ENCODE measurements at regions not wholly inside any gene's neighbourhood (a gene's known extent, or its start where the extent isn't known, plus 50 kb on each side); places are given as distances from the start of the nearest gene placed in this dataset.

DNA sequence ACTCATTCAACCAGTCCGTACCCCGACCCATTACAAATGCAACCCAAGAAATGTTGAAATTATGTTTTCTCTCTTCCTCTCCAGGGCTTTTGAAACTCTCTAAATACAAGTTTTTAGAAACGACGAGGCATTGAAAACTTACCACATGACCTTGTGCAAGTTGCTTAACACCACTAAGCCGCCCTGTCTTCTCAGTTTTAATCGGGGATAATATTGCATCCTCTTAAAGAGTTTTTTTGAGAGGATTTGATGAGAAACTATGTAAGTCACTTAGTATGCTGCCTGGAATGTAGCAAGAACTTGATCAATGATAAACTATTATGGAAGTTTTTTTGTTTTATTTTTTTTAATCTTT, 149.0 kb upstream of the FAM20A start:
- Mint-ChIP-seq H3K9me3 (peaks cover 0 to 5% (median under 1%) of the 10 kb centered on the region in 9 donors), H3K27ac (no peak overlapping the region), H3K4me1 (no peaks in the 10 kb centered on the region), H3K36me3 (peaks cover 0 to 5% (median 0%) of the 10 kb centered on the region in 3 donors), H3K27me3 (peaks cover 6 to 9% (median 7%) of the 10 kb centered on the region in 5 donors), H3K4me3 (no peak overlapping the region)
- no peak for ATAC-seq
- POLR2A ChIA-PET: no interaction called here
- DNase-seq: no peak

DNA sequence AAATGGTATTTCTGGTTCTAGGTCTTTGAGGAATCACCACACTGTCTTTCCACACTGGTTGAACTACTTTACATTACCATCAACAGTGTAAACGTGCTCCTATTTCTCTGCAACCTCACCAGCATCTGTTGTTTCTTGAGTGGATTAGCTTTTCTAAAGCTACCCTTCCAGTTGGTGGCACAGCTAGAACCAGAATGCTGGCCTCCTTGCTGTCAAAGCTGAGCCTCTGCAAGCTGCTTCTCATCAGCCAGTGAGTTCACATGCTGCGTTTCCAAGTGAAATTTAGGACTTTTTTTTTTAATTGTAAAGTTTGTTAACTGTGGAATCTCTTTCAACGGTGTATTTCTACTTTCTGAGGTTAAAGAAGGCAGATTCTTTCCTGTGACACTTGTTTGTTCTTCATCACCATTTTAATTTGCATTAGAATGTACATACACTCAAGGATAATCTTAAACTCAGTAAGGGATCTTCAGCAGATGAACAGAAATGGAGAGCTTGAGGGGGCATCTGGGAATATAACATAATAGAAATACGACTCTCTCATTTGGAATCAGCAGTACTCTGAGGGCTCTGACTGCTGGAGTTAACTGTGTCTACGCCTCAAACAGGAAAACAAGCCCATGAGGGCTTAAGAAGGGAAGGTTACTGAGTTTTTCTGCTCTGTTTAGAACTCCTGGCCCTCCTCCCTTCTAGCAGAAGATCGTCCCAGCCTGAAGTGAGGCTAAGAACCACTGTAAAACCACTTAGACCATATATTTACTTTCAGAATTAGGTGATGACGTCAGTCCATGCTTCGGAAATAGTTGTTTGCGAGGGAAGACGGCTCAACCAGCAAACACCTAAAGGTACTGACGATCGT, 148.4 kb upstream of the FAM20A start:
- Mint-ChIP-seq H3K27me3 (peaks cover 7 to 9% (median 7%) of the 10 kb centered on the region in 5 donors), H3K4me1 (no peaks in the 10 kb centered on the region), H3K9me3 (peaks cover 0 to 9% (median 3%) of the 10 kb centered on the region in 9 donors), H3K27ac (peak overlapping the region in 1 of 10 donors; percentile 3), H3K4me3 (no peak overlapping the region), H3K36me3 (peaks cover 0 to 5% (median 0%) of the 10 kb centered on the region in 3 donors)
- DNase-seq (no peak), ATAC-seq (no peak)
- POLR2A ChIA-PET: no interaction called here

GRCh38 chr17:68748381-68748780, 147.2 kb upstream of the FAM20A start:
- no peak overlapping the region for H3K4me3 Mint-ChIP-seq
- DNase-seq: no peak
- H3K27ac Mint-ChIP-seq: peak overlapping the region in 1 of 10 donors; percentile 87
- no peak for ATAC-seq
- H3K36me3 Mint-ChIP-seq: peaks cover 0 to 5% (median 0%) of the 10 kb centered on the region in 3 donors
- H3K27me3 Mint-ChIP-seq: peaks cover 5 to 12% (median 9%) of the 10 kb centered on the region in 5 donors
- no peaks in the 10 kb centered on the region for H3K4me1 Mint-ChIP-seq
- H3K9me3 Mint-ChIP-seq: peaks cover 0 to 14% (median 3%) of the 10 kb centered on the region in 9 donors
- POLR2A ChIA-PET: no interaction called here

DNA sequence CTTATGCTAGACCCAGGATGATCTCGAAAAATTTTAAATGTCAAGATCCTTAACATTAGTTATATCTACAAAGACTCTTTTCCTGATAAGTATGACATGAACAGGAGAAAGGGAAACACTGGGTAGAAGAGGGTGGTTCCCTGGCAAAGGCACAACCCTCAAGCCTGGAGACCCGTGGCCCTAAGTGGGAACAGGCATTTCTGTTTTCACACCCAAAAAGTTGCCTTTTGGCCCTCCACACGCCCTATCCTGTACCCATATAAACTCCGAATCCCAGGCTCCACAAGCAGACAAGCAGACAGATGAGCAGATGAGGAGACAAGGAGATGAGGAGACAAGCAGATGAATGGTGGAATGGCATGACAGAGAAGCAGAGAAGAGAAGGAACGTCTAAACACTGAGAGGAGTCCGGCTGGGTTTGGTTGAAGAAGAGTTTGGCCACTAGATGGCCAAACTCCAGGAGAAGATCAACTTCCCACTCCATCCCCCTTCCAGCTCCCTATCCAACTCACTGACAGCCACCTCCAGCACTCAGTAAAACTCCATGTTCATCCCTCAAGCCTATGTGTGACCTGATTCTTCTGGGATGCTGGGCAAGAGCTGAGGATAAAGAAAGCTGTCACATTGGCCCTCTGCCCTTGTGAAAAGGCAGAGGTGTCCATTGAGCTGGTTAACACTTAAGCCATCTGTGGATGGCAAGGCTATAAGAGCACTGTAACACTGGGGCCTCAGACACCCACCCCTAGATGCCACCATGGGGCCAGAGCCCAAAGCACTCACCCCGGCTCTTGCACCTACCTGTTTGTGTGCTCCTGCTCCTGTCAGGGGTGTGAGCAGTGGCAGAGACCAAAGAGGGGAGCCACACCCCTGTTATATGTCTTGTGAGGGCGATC, 139.6 kb upstream of the FAM20A start:
- DNase-seq (no peak), ATAC-seq (no peak)
- peaks cover 0 to 14% (median 3%) of the 10 kb centered on the region in 9 donors for H3K9me3 Mint-ChIP-seq
- H3K27me3 Mint-ChIP-seq: peaks cover 8 to 19% (median 11%) of the 10 kb centered on the region in 5 donors
- H3K4me1 Mint-ChIP-seq: no peaks in the 10 kb centered on the region
- H3K4me3 Mint-ChIP-seq: no peak overlapping the region
- peaks cover 0 to 5% (median 2%) of the 10 kb centered on the region in 3 donors for H3K36me3 Mint-ChIP-seq
- POLR2A ChIA-PET: no interaction called here
- no peak overlapping the region for H3K27ac Mint-ChIP-seq

GRCh38 chr17:68737761-68738443, 136.7 kb upstream of the FAM20A start:
- Mint-ChIP-seq H3K27ac (no peak overlapping the region), H3K4me1 (no peaks in the 10 kb centered on the region), H3K36me3 (peaks cover 0 to 2% (median 0%) of the 10 kb centered on the region in 3 donors), H3K27me3 (peaks cover 6 to 22% (median 10%) of the 10 kb centered on the region in 5 donors), H3K9me3 (peaks cover 0 to 5% (median 0%) of the 10 kb centered on the region in 9 donors), H3K4me3 (no peak overlapping the region)
- ATAC-seq: no peak
- POLR2A ChIA-PET: no interaction called here
- no peak for DNase-seq

GRCh38 chr17:68734931-68735330, 133.8 kb upstream of the FAM20A start:
- Mint-ChIP-seq H3K4me3 (no peak overlapping the region), H3K27me3 (peaks cover 3 to 15% (median 8%) of the 10 kb centered on the region in 5 donors), H3K4me1 (no peaks in the 10 kb centered on the region), H3K36me3 (no peaks in the 10 kb centered on the region), H3K9me3 (peaks cover 0 to 6% (median 0%) of the 10 kb centered on the region in 9 donors), H3K27ac (no peak overlapping the region)
- DNase-seq (no peak), ATAC-seq (no peak)
- POLR2A ChIA-PET: no interaction called here

DNA sequence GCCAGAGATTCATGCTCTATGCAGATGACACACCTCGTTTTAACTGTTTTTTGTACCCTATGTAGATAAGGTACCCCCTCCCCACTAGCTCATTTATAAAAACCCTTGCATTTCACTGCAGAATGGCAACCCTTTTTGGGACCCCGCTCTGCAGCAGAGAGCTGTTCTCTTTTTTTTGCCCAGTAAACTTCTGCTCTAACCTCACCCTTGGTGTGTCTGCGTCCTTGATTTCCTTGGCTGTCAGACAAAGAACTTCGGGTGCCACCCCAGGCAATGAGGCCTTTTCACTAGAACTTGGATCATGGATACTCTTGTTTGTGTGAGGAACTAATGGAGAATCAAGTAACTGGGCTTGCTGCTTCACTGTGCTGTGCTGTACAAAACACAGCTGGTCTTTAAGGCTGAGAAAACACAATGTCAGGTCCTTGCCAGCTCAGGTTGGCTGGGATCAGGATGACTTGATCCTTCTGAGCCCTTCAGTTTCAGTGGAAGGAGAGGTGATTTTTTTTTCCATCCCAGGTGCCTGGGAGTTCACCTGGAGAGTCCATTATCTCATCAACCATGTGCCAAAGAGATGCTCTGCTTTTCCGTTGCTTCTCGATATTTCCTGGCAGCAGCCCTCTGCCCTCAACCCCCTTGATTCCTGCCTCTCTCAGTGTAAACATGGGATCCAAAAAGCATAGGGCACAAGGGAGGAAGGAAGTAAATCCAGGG, 133.2 kb upstream of the FAM20A start:
- Mint-ChIP-seq H3K9me3 (peaks cover 0 to 6% (median 0%) of the 10 kb centered on the region in 9 donors), H3K36me3 (no peaks in the 10 kb centered on the region), H3K27me3 (peaks cover 2 to 16% (median 8%) of the 10 kb centered on the region in 5 donors), H3K4me3 (no peak overlapping the region), H3K4me1 (no peaks in the 10 kb centered on the region), H3K27ac (no peak overlapping the region)
- no peak for ATAC-seq
- POLR2A ChIA-PET: no interaction called here
- no peak for DNase-seq

- no peak for DNase-seq
- Mint-ChIP-seq H3K4me1 (no peaks in the 10 kb centered on the region), H3K27me3 (peaks cover 1 to 21% (median 10%) of the 10 kb centered on the region in 5 donors), H3K4me3 (no peak overlapping the region), H3K27ac (no peak overlapping the region), H3K36me3 (no peaks in the 10 kb centered on the region), H3K9me3 (peaks cover 0 to 6% (median 0%) of the 10 kb centered on the region in 9 donors)
- no peak for ATAC-seq
- POLR2A ChIA-PET: no interaction called here
These were observed 132.3 kb upstream of the FAM20A start for GRCh38 chr17:68733241-68734176.

GRCh38 chr17:68732301-68732749, 131.2 kb upstream of the FAM20A start:
- POLR2A ChIA-PET: no interaction called here
- no peak for DNase-seq
- H3K9me3 Mint-ChIP-seq: peaks cover 0 to 6% (median 2%) of the 10 kb centered on the region in 9 donors
- H3K4me1 Mint-ChIP-seq: no peaks in the 10 kb centered on the region
- no peaks in the 10 kb centered on the region for H3K36me3 Mint-ChIP-seq
- H3K4me3 Mint-ChIP-seq: no peak overlapping the region
- H3K27me3 Mint-ChIP-seq: peaks cover 1 to 30% (median 12%) of the 10 kb centered on the region in 5 donors
- H3K27ac Mint-ChIP-seq: no peak overlapping the region
- ATAC-seq: no peak

DNA sequence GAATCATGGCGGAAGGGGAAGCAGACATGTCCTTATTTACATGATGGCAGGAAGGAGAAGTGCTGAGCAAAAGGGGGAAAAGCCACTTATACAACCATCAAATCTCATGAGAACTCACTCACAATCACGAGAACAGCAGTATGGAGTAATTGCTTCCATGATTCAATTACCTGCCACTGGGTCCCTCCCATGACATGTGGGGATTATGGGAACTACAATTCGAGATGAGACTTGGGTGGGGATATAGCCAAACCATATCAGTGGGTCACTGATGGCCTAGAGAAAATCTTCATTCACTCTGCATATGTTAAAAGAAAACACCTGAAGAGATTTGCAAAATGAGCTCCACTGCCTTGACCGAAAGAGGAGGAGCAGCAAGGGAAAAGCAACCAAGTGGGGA, 130.3 kb upstream of the FAM20A start:
- peaks cover 5 to 32% (median 15%) of the 10 kb centered on the region in 5 donors for H3K27me3 Mint-ChIP-seq
- H3K4me1 Mint-ChIP-seq: no peaks in the 10 kb centered on the region
- H3K27ac Mint-ChIP-seq: no peak overlapping the region
- ATAC-seq (no peak), DNase-seq (no peak)
- no peaks in the 10 kb centered on the region for H3K36me3 Mint-ChIP-seq
- H3K9me3 Mint-ChIP-seq: peaks cover 0 to 6% (median 2%) of the 10 kb centered on the region in 9 donors
- H3K4me3 Mint-ChIP-seq: no peak overlapping the region
- POLR2A ChIA-PET: no interaction called here

DNA sequence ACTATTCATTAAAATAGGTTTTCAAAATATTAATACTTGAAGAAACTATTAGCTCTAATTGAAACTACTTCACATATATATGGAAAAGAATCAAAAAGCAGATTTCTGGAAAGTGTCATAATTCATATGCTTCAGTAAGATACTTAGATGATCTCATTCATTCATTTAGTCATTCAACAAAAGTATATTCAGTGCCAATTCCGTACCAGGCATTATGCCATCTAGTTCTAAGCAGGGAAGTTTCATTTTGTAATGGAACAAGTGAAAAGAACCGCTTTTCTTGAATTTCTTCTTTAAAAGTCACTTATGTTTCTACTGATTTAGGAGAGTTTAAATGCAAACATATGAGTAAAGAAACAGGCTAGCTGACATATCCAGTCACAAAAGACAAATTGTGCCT, 118.3 kb upstream of the FAM20A start:
- Mint-ChIP-seq H3K27me3 (peaks cover 4 to 33% (median 12%) of the 10 kb centered on the region in 5 donors), H3K4me3 (no peak overlapping the region), H3K36me3 (no peaks in the 10 kb centered on the region), H3K9me3 (no peaks in the 10 kb centered on the region), H3K4me1 (no peaks in the 10 kb centered on the region), H3K27ac (no peak overlapping the region)
- DNase-seq (no peak), ATAC-seq (no peak)
- POLR2A ChIA-PET: no interaction called here

All from naive thymus-derived CD8-positive, alpha-beta T cell (primary cell).